ENCODE measurements at regions not wholly inside any gene's neighbourhood (a gene's known extent, or its start where the extent isn't known, plus 50 kb on each side); places are given as distances from the start of the nearest gene placed in this dataset.

GRCh38 chr5:6831678-6832671, 118.7 kb downstream of the TENT4A start:
- no peak for DNase-seq (ENCODE audit: low read depth in 2 of 2)

DNA sequence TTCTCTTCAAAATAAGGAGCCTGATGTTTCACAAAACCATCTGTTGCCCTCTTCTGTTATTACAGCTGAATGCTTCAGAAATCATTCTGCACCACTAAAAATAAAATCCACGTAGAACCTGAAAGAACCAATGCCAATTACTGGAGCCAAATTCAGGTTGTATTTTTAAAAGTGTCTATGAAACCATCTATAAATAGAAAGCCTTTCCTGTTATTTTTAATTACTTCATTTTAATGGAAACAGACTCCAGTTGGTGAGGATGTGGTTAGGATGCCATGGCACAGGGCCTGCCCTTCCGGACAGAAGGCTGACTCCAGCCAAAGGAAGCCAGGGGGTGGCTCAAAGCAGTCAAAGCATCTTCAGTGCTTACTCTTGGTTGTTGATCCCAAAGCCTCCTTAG, 119.8 kb downstream of the TENT4A start:
- no peak for DNase-seq (ENCODE audit: low read depth in 2 of 2)

DNA sequence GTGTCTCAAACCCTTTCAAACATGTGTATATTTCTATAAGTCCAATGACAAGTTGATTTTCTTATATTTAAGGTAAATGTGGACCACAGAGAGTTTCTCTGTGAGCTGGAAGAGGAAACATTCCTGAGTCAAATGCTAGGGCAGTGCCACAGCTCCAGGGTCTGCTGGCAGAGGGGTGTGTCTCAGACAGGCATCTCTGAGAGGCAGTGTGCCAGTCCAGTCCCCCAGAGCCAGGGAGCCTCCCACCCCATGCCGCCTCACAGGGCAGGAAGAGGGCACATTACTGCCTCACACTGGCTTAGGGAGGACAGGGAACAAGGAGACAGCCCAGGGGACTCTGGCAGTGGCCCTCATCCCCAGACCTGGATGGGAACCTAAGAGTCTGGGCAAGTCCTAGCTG, 120.2 kb downstream of the TENT4A start:
- DNase-seq (ENCODE audit: low read depth in 2 of 2): no peak

- DNase-seq (ENCODE audit: low read depth in 2 of 2): no peak
These were observed 123.9 kb downstream of the TENT4A start for GRCh38 chr5:6837095-6837494.

- DNase-seq (ENCODE audit: low read depth in 2 of 2): no peak
These were observed 124.4 kb downstream of the TENT4A start for GRCh38 chr5:6837519-6838110.

- DNase-seq (ENCODE audit: low read depth in 2 of 2): no peak
These were observed 125.5 kb downstream of the TENT4A start for GRCh38 chr5:6838736-6839135.

GRCh38 chr5:6840136-6840793, 127.0 kb downstream of the TENT4A start:
- DNase-seq (ENCODE audit: low read depth in 2 of 2): no peak

GRCh38 chr5:6843335-6843734, 130.1 kb downstream of the TENT4A start:
- DNase-seq (ENCODE audit: low read depth in 2 of 2): no peak

DNA sequence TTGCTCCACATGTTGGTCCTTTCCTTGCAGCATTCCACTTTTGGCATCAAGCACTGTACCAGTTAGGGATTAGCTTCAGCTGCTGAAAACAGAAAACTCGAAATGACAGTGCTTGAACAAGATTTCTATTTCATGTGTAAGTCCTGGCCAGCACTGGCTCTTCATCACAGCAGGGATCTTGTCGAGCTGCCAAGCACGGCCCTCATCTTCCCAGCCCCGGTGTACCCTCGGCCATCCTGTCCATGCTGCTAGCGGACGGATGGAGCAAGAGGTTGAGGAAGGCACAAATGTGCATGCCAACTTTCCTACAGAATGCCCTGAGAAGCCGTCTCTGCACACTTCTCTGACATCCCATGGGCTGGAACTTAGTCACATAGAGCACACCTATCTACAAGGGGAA, 130.6 kb downstream of the TENT4A start:
- no peak for DNase-seq (ENCODE audit: low read depth in 2 of 2)

GRCh38 chr5:6845856-6846255, 132.6 kb downstream of the TENT4A start:
- DNase-seq (ENCODE audit: low read depth in 2 of 2): no peak

DNA sequence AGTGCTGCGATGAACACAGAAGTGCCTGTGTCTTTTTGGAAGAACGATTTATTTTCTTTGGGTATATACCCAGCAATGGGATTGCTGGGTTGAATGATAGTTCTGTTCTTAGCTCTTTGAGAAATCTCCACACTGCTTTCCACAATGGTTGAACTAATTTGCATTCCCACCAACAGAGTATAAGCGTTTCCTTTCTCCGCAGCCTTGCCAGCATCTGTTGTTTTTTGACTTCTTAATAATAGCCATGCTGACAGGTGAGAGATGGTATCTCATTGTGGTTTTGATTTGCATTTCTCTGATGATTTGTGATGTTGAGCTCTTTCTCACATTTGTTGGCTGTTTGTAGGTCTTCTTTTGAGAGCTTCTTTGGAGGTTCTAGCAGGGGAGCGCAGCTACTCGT, 134.6 kb downstream of the TENT4A start:
- DNase-seq (ENCODE audit: low read depth in 2 of 2): no peak

DNA sequence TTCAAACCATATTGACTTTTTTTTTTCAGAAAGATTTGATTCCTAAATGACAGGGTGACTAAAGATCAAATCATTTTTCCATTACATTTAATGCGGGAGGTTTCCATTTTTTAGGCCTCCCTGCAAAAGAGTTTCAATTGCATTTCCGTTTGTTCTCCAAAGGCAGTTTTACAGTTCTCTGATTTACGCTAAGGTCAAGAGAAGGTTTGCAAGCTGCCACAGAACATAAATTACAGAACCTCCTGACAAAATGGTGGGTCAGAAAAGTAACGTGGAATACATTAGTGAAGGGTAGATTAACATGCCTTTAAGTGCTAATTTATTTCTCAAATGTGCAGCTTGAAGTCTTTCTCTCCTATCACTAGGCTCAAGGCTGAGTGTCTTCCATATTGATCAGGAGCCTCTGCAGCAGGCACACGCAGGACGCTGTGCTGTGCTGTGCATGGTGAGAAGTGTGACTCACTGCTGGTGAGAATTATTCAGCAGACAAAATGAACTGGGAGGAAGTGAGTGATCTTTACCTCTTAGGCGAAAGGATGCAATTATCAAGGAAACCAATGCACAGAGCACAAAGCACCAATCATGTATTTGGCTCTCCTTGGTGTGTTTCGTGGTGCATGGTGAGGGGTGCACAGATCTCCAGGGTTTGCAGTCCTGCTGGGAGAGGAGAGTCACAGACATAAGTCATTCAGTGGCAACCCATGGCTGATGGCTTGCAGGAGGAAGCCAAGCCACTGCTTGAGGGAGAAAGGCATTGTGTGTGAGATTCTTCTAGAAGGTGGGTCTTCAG, 136.3 kb downstream of the TENT4A start:
- no peak for DNase-seq (ENCODE audit: low read depth in 2 of 2)

GRCh38 chr5:6850106-6850432, 136.8 kb downstream of the TENT4A start:
- DNase-seq (ENCODE audit: low read depth in 2 of 2): no peak

DNA sequence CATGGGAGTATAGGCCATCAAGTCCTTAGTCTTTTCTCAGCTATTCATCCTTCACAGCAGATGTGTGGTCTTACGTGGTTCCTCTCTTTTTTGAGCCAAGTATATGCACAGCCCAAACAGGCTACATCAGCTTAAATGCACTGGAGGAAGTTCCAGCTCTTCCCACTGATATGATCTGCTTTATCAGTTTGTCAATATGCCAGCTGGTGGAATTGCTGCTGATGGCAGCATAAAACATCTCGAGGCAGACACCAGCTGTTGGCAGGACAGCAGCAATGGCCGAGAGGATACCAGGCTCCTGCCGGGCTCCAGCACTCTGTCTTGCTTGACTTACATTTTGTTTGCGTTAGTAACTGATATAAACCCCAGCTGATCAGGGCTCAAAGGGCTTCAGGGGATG, 143.4 kb downstream of the TENT4A start:
- DNase-seq (ENCODE audit: low read depth in 2 of 2): no peak

DNA sequence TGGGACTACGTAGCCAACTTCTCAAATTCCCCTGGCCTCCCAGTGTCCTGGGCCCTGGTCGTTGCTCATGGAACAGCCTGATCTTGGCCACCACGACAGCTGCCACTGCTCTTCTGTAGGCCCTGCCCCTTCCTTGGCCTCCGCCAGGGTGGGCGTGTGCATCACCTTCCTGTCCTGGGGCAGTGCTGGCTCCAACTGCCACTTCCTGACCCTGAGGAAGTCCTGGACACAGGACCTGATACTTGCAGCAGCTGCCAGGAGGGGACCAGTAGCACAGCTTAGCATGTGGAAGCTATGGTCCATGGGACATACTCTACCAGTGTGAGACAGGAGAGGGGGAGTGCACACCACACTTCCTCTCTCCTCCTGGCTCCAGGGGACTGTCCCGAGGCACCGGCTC, 145.2 kb downstream of the TENT4A start:
- no peak for DNase-seq (ENCODE audit: low read depth in 2 of 2)

- no peak for DNase-seq (ENCODE audit: low read depth in 2 of 2)
These were observed 145.8 kb downstream of the TENT4A start for GRCh38 chr5:6859023-6859422.

- DNase-seq (ENCODE audit: low read depth in 2 of 2): no peak
These were observed 146.9 kb downstream of the TENT4A start for GRCh38 chr5:6859951-6860638.

GRCh38 chr5:6861036-6861435, 147.8 kb downstream of the TENT4A start:
- DNase-seq (ENCODE audit: low read depth in 2 of 2): no peak

DNA sequence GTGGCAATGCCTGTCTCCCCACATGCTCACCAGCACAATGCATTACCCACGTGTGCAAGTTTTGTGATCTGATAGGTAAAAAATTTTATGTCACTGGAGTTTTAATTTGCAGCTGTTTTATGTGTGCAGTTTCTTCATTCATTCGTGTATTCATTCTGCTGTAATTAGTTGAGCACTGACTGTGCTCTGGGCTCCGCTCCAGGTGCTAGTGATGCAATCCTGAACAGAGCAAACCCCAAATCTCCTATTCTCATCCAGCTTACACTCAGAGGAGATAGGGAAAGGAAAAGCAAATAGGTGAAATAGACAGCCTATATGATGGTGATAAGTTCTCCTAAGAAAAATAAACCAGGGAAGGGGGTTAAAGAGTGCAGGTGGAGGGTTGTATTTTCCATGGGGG, 148.4 kb downstream of the TENT4A start:
- no peak for DNase-seq (ENCODE audit: low read depth in 2 of 2)

GRCh38 chr5:6862306-6862705, 149.1 kb downstream of the TENT4A start:
- no peak for DNase-seq (ENCODE audit: low read depth in 2 of 2)

DNA sequence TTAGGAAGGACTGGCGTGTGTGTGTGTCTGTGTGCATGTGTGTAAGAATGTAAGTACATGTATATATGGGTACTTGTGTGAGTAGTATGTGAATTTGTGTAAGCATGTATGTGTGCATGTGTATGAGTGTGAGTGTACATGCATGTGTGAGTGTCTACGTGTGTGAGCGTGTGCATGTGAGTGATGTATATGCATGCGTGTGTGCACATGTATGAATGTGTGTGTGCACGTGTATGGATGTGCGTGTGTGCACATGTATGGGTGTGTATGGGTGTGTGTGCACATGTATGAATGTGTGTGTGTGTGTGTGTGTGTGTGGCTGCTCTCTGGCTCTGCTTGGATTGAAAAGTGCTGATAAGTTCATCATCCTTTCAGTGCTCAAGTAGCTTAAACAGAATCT, 154.5 kb downstream of the TENT4A start:
- no peak for DNase-seq (ENCODE audit: low read depth in 2 of 2)

Measured in stimulated activated CD8-positive, alpha-beta memory T cell treated with anti-CD3 and anti-CD28 coated beads, Interleukin-7, amount 100 ng/mL, for 4 hours (primary cell).